Gastroesophageal sphincter (tissue), 4 donors: ENCODE measurements at regions not wholly inside any gene's neighbourhood (a gene's known extent, or its start where the extent isn't known, plus 50 kb on each side); places are given as distances from the start of the nearest gene placed in this dataset.

Experiments
- ATAC-seq: fragments of 150-250 bp; one replicate; pipeline ENCODE4 v1.9.1; 2016; ENCODE audit warnings: mild to moderate bottlenecking, moderate library complexity
- H3K27ac ChIP-seq, 4 donors: fragments of 200-600 bp; sonication (generic) in 3 of 4; 1 replicate in 3 of 4; 2 replicates in 1 of 4; pipeline ENCODE4 v1.5.1; 2016 to 2019
- H3K27me3 ChIP-seq: fragments of 200-600 bp; sonication (generic); one replicate; pipeline ENCODE4 v1.5.1; 2019
- H3K36me3 ChIP-seq, 2 donors: fragments of 200-600 bp; sonication (generic); one replicate each; pipeline ENCODE4 v1.5.1; 2019; ENCODE audit warnings: control low read depth in 1 of 2
- H3K4me1 ChIP-seq, 3 donors: fragments of 200-600 bp; sonication (generic); 1 replicate in 2 of 3; 2 replicates in 1 of 3; pipeline ENCODE4 v1.5.1; 2016 to 2019; ENCODE audit warnings: control low read depth in 2 of 3
- H3K4me3 ChIP-seq, 2 donors: fragments of 200-600 bp; sonication (generic); one replicate each; pipeline ENCODE4 v1.5.1; 2019; ENCODE audit warnings: mild to moderate bottlenecking in 1 of 2, moderate library complexity in 1 of 2
- H3K9me3 ChIP-seq, 3 donors: fragments of 200-600 bp; sonication (generic); one replicate each; pipeline ENCODE4 v1.5.1; 2017 to 2019; ENCODE audit warnings: control low read depth in 2 of 3
- EP300 ChIP-seq: sonication (generic); formaldehyde crosslinking; IDR thresholded peaks from one replicate; pipeline ENCODE4 v1.6.1; 2017; ENCODE audit warnings: antibody characterized with exemption, mild to moderate bottlenecking
- POLR2A ChIP-seq, 2 donors: fragments of 450-650 bp; IDR thresholded peaks; one replicate each; pipeline ENCODE4 v1.6.1; 2017; ENCODE audit warnings: antibody characterized with exemption in 2 of 2, mild to moderate bottlenecking in 2 of 2, moderate library complexity in 1 of 2
- POLR2AphosphoS5 ChIP-seq: sonication (generic); formaldehyde crosslinking; IDR thresholded peaks from one replicate; pipeline ENCODE4 v1.6.1; 2017; ENCODE audit warnings: antibody characterized with exemption
- WGBS, 2 donors: methylation state at CpG; one replicate each; pipeline ENCODE4 v1.1.5; 2018; ENCODE audit warnings: low coverage in 1 of 2; 5-methylcytosine and 5-hydroxymethylcytosine counted together
- TF ChIP-seq, protein P1 (sequence below), 4 experiments: fragments of 200-600 bp in 2 of 4; fragments of 450-650 bp in 2 of 4; sonication (generic) in 1 of 4; IDR thresholded peaks; one replicate each; pipeline ENCODE4 v1.5.1; 2017 to 2019; ENCODE audit warnings: antibody characterized with exemption in 4 of 4, mild to moderate bottlenecking in 2 of 4, moderate library complexity in 2 of 4

DNA sequence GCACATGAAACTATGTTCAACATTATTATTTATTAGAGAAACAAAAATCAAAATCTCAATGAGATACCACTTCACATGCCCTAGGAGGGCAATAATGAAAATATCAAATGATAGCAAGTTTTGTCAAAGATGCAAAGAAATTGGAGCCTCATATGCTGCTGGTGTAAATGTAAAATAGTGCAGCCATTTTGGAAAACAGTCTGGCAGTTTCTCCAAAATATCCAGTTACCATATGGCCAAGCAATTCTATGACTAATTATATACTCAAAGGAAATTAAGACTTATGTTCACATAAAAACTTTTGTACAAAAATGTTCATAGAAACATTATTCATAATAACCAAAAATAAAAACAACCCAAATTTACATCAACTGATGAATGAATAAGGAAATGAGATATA is 313.6 kb upstream of the LMO3 start:
- H3K9me3 ChIP-seq: no peaks in the 10 kb centered on the region
- H3K4me1 ChIP-seq: no peaks in the 10 kb centered on the region
- H3K27ac ChIP-seq: no peak overlapping the region
- no peak overlapping the region for H3K4me3 ChIP-seq
- no peak for ATAC-seq
- TF ChIP-seq, protein P1, sequence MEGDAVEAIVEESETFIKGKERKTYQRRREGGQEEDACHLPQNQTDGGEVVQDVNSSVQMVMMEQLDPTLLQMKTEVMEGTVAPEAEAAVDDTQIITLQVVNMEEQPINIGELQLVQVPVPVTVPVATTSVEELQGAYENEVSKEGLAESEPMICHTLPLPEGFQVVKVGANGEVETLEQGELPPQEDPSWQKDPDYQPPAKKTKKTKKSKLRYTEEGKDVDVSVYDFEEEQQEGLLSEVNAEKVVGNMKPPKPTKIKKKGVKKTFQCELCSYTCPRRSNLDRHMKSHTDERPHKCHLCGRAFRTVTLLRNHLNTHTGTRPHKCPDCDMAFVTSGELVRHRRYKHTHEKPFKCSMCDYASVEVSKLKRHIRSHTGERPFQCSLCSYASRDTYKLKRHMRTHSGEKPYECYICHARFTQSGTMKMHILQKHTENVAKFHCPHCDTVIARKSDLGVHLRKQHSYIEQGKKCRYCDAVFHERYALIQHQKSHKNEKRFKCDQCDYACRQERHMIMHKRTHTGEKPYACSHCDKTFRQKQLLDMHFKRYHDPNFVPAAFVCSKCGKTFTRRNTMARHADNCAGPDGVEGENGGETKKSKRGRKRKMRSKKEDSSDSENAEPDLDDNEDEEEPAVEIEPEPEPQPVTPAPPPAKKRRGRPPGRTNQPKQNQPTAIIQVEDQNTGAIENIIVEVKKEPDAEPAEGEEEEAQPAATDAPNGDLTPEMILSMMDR (IDR thresholded peaks at IDR 0.05): no peak
- TF ChIP-seq EP300 (no peak), POLR2A (IDR thresholded peaks at IDR 0.05) (no peak), POLR2AphosphoS5 (no peak)
- no peaks in the 10 kb centered on the region for H3K36me3 ChIP-seq
- H3K27me3 ChIP-seq: no peaks in the 10 kb centered on the region

DNA sequence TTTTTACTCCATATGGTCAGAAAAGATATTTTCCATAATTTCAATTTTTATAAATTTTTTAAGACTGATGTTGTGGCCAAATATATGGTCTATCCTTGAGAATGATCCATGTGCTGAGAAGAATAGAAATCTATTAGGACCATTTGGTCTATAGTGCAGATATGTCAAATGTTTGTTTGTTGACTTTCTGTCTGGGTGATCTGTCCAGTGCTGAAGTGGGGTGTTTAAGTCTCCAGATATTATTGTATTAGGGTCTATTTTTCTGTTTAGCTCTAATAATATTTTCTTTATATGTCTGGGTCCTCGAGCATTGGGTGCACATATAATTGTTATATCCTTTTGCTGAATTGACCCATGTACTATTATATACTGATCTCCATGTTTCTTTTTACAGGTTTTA is 308.9 kb upstream of the LMO3 start:
- WGBS, 2 donors: 58 to 100% methylated on average over 1 of the region's 1 CpG
- no peaks in the 10 kb centered on the region for H3K9me3 ChIP-seq
- no peaks in the 10 kb centered on the region for H3K4me1 ChIP-seq
- no peak overlapping the region for H3K27ac ChIP-seq
- TF ChIP-seq POLR2A (IDR thresholded peaks at IDR 0.05): no peak
- no peak for TF ChIP-seq EP300
- TF ChIP-seq, protein P1 (IDR thresholded peaks at IDR 0.05): no peak
- no peak for TF ChIP-seq POLR2AphosphoS5
- ATAC-seq: no peak
- no peaks in the 10 kb centered on the region for H3K36me3 ChIP-seq
- H3K27me3 ChIP-seq: no peaks in the 10 kb centered on the region
- H3K4me3 ChIP-seq: no peak overlapping the region

DNA sequence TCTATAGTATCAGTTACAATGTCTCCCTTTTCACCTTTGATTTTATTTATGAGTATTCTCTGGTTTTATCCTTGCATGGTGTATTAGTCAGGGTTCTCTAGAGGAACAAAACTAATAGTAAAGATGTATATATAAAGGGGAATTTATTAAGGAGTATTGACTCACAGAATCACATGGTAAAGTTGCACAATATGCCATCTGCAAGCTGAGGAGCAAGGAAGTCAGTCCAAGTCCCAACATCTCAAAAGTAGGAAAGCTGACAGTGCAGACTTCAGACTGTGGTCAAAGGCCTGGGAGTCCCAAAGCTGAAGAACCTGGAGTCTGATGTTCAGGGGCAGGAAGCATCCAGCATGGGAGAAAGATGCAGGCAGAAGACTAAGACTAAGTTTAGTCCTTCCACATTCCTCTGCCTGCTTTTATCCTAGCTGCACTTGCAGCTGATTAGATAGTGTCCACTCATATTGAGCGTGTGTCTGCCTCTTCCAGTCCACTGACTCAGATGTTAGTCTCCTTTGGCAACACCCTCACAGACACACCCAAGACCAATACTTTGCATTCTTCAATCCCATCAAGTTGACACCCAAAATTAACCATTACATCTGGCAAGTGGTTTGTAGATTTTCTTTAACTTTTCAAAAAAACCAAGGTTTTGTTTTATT is 308.0 kb upstream of the LMO3 start:
- Histone ChIP-seq H3K9me3 (no peaks in the 10 kb centered on the region), H3K27me3 (no peaks in the 10 kb centered on the region), H3K4me3 (no peak overlapping the region), H3K4me1 (no peaks in the 10 kb centered on the region), H3K27ac (no peak overlapping the region), H3K36me3 (no peaks in the 10 kb centered on the region)
- 73 to 91% methylated on average over 1 of the region's 1 CpG for WGBS, 2 donors
- ATAC-seq: no peak
- TF ChIP-seq, protein P1 (IDR thresholded peaks at IDR 0.05): no peak
- TF ChIP-seq POLR2A (IDR thresholded peaks at IDR 0.05): no peak
- TF ChIP-seq EP300: no peak
- TF ChIP-seq POLR2AphosphoS5: no peak

DNA sequence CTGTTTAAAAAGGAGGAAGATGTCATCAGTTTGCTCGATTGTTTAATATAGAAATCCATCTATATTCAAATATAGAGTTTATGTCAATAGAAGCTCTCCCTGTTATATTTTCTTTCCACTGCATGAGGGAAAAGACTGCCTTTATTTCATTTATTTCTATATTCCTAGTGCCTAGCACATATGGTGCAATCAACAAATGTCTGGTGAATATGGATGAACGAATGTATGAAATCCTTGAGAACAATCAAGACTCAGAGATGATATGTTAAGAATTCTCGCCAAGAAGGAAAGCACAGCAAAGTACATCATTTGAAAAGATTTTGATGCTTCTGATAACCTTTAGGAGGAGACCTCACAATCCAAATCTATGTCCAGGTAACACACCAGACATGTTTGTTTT is 296.0 kb upstream of the LMO3 start:
- WGBS, 2 donors: 60 to 91% methylated on average over 1 to 3 of the region's 3 CpGs
- Histone ChIP-seq H3K36me3 (no peaks in the 10 kb centered on the region), H3K27me3 (no peaks in the 10 kb centered on the region), H3K27ac (no peak overlapping the region), H3K9me3 (peaks cover 0 to 11% (median 0%) of the 10 kb centered on the region in 3 donors), H3K4me3 (no peak overlapping the region), H3K4me1 (no peaks in the 10 kb centered on the region)
- ATAC-seq: no peak
- TF ChIP-seq, protein P1 (IDR thresholded peaks at IDR 0.05): no peak
- TF ChIP-seq POLR2AphosphoS5 (no peak), POLR2A (IDR thresholded peaks at IDR 0.05) (no peak), EP300 (no peak)

DNA sequence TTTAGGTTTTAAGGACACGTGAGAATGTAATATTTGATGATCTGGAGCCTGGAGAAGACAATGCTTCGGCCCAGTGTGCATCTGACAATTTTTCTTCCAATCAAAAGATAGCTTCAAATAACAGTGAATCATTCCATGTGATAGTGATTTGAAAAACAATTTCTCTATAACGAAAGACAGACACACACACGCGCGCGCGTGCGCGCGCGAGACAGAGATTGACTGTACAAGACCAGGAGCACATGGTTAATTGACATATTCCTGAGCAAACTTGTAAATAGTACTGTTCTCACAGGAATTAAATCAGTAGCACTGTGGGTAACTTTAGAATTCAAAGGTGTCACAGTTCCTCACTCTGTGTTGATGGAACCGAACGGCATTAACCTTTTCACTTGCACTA is 287.5 kb upstream of the LMO3 start:
- H3K9me3 ChIP-seq: peaks cover 0 to 10% (median 0%) of the 10 kb centered on the region in 3 donors
- no peak overlapping the region for H3K4me3 ChIP-seq
- H3K4me1 ChIP-seq: no peaks in the 10 kb centered on the region
- TF ChIP-seq, protein P1 (IDR thresholded peaks at IDR 0.05): no peak
- TF ChIP-seq EP300: no peak
- TF ChIP-seq POLR2AphosphoS5: no peak
- TF ChIP-seq POLR2A (IDR thresholded peaks at IDR 0.05): no peak
- no peak overlapping the region for H3K27ac ChIP-seq
- 81 to 93% methylated on average over 14 of the region's 14 CpGs for WGBS, 2 donors
- H3K36me3 ChIP-seq: no peaks in the 10 kb centered on the region
- no peak for ATAC-seq
- no peaks in the 10 kb centered on the region for H3K27me3 ChIP-seq
